ENCODE measurements at regions not wholly inside any gene's neighbourhood (a gene's known extent, or its start where the extent isn't known, plus 50 kb on each side); places are given as distances from the start of the nearest gene placed in this dataset.

GRCh38 chr6:137794516-137795201 lies 72.4 kb upstream of the TNFAIP3 start:
- no peak for FAIRE-seq
- no peaks in the 10 kb centered on the region for H3K4me1 ChIP-seq (ENCODE audit: control insufficient read depth in 2 of 3, insufficient read depth in 2 of 3, low read depth in 1 of 3, low read length in 3 of 3)

GRCh38 chr6:137795501-137795900 lies 71.6 kb upstream of the TNFAIP3 start:
- DNase-seq (no peak), FAIRE-seq (no peak)
- TF ChIP-seq, protein P1, sequence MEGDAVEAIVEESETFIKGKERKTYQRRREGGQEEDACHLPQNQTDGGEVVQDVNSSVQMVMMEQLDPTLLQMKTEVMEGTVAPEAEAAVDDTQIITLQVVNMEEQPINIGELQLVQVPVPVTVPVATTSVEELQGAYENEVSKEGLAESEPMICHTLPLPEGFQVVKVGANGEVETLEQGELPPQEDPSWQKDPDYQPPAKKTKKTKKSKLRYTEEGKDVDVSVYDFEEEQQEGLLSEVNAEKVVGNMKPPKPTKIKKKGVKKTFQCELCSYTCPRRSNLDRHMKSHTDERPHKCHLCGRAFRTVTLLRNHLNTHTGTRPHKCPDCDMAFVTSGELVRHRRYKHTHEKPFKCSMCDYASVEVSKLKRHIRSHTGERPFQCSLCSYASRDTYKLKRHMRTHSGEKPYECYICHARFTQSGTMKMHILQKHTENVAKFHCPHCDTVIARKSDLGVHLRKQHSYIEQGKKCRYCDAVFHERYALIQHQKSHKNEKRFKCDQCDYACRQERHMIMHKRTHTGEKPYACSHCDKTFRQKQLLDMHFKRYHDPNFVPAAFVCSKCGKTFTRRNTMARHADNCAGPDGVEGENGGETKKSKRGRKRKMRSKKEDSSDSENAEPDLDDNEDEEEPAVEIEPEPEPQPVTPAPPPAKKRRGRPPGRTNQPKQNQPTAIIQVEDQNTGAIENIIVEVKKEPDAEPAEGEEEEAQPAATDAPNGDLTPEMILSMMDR (IDR thresholded peaks at IDR 0.05; ENCODE audit: borderline replicate concordance, extremely low read depth, insufficient read depth), result no peak
- Histone ChIP-seq H3K4me3 (ENCODE audit: low read length in 3 of 3) (no peak overlapping the region), H3K9ac (ENCODE audit: low read length in 3 of 3) (no peak overlapping the region), H3K4me1 (ENCODE audit: control insufficient read depth in 2 of 3, insufficient read depth in 2 of 3, low read depth in 1 of 3, low read length in 3 of 3) (no peaks in the 10 kb centered on the region), H3K27me3 (ENCODE audit: control insufficient read depth, insufficient read depth, low read length) (no peaks in the 10 kb centered on the region), H3K9me3 (ENCODE audit: control insufficient read depth in 2 of 3, insufficient read depth in 1 of 3, low read length in 3 of 3) (no peaks in the 10 kb centered on the region), H3K36me3 (ENCODE audit: control insufficient read depth in 2 of 3, insufficient read depth in 3 of 3, low read length in 3 of 3) (no peaks in the 10 kb centered on the region), H3K27ac (ENCODE audit: low read depth in 2 of 2, low read length in 2 of 2) (no peak overlapping the region)
- intact Hi-C loops (cut with DNase I), result no loop called here

More at GRCh38 chr6:137794516-137795201, 72.4 kb upstream of the TNFAIP3 start:
- no peak overlapping the region for H3K27ac ChIP-seq (ENCODE audit: low read depth in 2 of 2, low read length in 2 of 2)
- no peaks in the 10 kb centered on the region for H3K36me3 ChIP-seq (ENCODE audit: control insufficient read depth in 2 of 3, insufficient read depth in 3 of 3, low read length in 3 of 3)
- no peak for DNase-seq
- no peaks in the 10 kb centered on the region for H3K27me3 ChIP-seq (ENCODE audit: control insufficient read depth, insufficient read depth, low read length)
- no peaks in the 10 kb centered on the region for H3K9me3 ChIP-seq (ENCODE audit: control insufficient read depth in 2 of 3, insufficient read depth in 1 of 3, low read length in 3 of 3)
- H3K4me3 ChIP-seq (ENCODE audit: low read length in 3 of 3), result no peak overlapping the region
- H3K9ac ChIP-seq (ENCODE audit: low read length in 3 of 3), result no peak overlapping the region
- TF ChIP-seq, protein P1 (IDR thresholded peaks at IDR 0.05; ENCODE audit: borderline replicate concordance, extremely low read depth, insufficient read depth), result no peak
- intact Hi-C loops (cut with DNase I), result no loop called here

DNA sequence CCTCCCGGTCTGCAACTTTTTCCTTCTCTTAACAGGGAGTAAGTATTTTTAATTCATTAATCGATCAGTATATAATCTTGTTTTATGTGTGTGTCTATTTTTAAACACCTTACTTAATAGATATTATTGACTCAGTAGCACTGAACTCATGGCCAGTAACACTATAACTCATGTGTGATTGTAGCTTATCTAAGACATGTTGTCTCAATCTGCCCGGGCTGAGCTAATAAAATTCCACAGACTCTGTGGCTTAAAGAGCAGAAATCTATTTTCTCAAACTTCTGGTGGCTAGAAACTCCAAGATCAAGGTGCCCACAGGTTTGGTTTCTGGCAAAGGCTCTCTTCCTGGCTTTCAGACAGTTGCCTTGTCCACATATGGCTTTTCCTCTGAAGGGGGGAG lies 68.8 kb upstream of the TNFAIP3 start:
- Histone ChIP-seq H3K36me3 (ENCODE audit: control insufficient read depth in 2 of 3, insufficient read depth in 3 of 3, low read length in 3 of 3) (no peaks in the 10 kb centered on the region), H3K9me3 (ENCODE audit: control insufficient read depth in 2 of 3, insufficient read depth in 1 of 3, low read length in 3 of 3) (no peaks in the 10 kb centered on the region), H3K27me3 (ENCODE audit: control insufficient read depth, insufficient read depth, low read length) (no peaks in the 10 kb centered on the region), H3K4me1 (ENCODE audit: control insufficient read depth in 2 of 3, insufficient read depth in 2 of 3, low read depth in 1 of 3, low read length in 3 of 3) (no peaks in the 10 kb centered on the region), H3K4me3 (ENCODE audit: low read length in 3 of 3) (no peak overlapping the region), H3K27ac (ENCODE audit: low read depth in 2 of 2, low read length in 2 of 2) (no peak overlapping the region), H3K9ac (ENCODE audit: low read length in 3 of 3) (no peak overlapping the region)
- TF ChIP-seq, protein P1 (IDR thresholded peaks at IDR 0.05; ENCODE audit: borderline replicate concordance, extremely low read depth, insufficient read depth), result no peak
- DNase-seq (no peak), FAIRE-seq (no peak)
- intact Hi-C loops (cut with DNase I), result no loop called here

- DNase-seq (no peak), FAIRE-seq (no peak)
- Histone ChIP-seq H3K27ac (ENCODE audit: low read depth in 2 of 2, low read length in 2 of 2) (no peak overlapping the region), H3K27me3 (ENCODE audit: control insufficient read depth, insufficient read depth, low read length) (no peaks in the 10 kb centered on the region), H3K4me1 (ENCODE audit: control insufficient read depth in 2 of 3, insufficient read depth in 2 of 3, low read depth in 1 of 3, low read length in 3 of 3) (peaks cover 0 to under 1% (median 0%) of the 10 kb centered on the region in 3 donors), H3K36me3 (ENCODE audit: control insufficient read depth in 2 of 3, insufficient read depth in 3 of 3, low read length in 3 of 3) (no peaks in the 10 kb centered on the region), H3K9me3 (ENCODE audit: control insufficient read depth in 2 of 3, insufficient read depth in 1 of 3, low read length in 3 of 3) (no peaks in the 10 kb centered on the region), H3K9ac (ENCODE audit: low read length in 3 of 3) (no peak overlapping the region), H3K4me3 (ENCODE audit: low read length in 3 of 3) (no peak overlapping the region)
- TF ChIP-seq, protein P1 (IDR thresholded peaks at IDR 0.05; ENCODE audit: borderline replicate concordance, extremely low read depth, insufficient read depth), result no peak
- intact Hi-C loops (cut with DNase I), result no loop called here
These were observed 68.2 kb upstream of the TNFAIP3 start for GRCh38 chr6:137798846-137799245.
